ENCODE measurements at regions not wholly inside any gene's neighbourhood (a gene's known extent, or its start where the extent isn't known, plus 50 kb on each side); places are given as distances from the start of the nearest gene placed in this dataset.

GRCh38 chr13:57568865-57569264 lies 62.7 kb upstream of the PCDH17 start:
- TF ChIP-seq CTCF (IDR thresholded peaks at IDR 0.05) (no peak), POLR2A (IDR thresholded peaks at IDR 0.05) (no peak)

All from right lobe of liver (tissue), 4 donors.